SH-SY5Y (cell line): ENCODE measurements at regions not wholly inside any gene's neighbourhood (a gene's known extent, or its start where the extent isn't known, plus 50 kb on each side); places are given as distances from the start of the nearest gene placed in this dataset.

Experiments
- GATA2 ChIP-seq: IDR thresholded peaks from 2 replicates; pipeline ENCODE4 v1.6.1; 2011; ENCODE audit warnings: mild to moderate bottlenecking, low read depth, low read length
- GATA3 ChIP-seq: IDR thresholded peaks from 2 replicates; pipeline ENCODE4 v1.6.1; 2011; ENCODE audit warnings: low read depth, mild to moderate bottlenecking, low read length, moderate library complexity

DNA sequence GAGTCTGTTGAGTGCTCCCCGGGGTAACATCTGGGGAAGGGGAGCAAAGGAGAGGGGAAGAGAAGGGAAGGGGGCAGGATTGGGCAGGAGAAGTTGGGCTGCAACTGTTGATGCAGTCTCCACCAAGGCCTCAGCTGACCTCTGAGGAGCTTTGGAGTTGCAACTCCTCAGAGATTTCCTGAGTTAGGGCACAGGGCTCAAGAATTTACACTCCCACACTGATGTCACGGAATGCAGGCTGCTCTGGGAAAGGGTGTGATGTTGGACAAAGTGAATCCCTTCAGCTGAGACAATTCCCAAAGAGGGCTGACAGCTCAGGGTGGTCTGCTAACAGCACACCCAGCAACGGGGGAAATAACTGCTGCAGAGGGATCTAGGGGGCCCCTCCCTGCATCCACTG is 295.6 kb downstream of the PCNX1 start:
- TF ChIP-seq GATA2 (no peak), GATA3 (no peak)
